ENCODE measurements at regions not wholly inside any gene's neighbourhood (a gene's known extent, or its start where the extent isn't known, plus 50 kb on each side); places are given as distances from the start of the nearest gene placed in this dataset.

GRCh38 chr15:67946701-67947100 is 106.9 kb upstream of the RNU6-1 start:
- TF ChIP-seq, protein P1, sequence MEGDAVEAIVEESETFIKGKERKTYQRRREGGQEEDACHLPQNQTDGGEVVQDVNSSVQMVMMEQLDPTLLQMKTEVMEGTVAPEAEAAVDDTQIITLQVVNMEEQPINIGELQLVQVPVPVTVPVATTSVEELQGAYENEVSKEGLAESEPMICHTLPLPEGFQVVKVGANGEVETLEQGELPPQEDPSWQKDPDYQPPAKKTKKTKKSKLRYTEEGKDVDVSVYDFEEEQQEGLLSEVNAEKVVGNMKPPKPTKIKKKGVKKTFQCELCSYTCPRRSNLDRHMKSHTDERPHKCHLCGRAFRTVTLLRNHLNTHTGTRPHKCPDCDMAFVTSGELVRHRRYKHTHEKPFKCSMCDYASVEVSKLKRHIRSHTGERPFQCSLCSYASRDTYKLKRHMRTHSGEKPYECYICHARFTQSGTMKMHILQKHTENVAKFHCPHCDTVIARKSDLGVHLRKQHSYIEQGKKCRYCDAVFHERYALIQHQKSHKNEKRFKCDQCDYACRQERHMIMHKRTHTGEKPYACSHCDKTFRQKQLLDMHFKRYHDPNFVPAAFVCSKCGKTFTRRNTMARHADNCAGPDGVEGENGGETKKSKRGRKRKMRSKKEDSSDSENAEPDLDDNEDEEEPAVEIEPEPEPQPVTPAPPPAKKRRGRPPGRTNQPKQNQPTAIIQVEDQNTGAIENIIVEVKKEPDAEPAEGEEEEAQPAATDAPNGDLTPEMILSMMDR (IDR thresholded peaks at IDR 0.05) = no peak
- TF ChIP-seq ZFX (IDR thresholded peaks at IDR 0.05; ENCODE audit: borderline replicate concordance) = no peak

Measured in 22Rv1 (cell line).